K562 (cell line): ENCODE measurements at regions not wholly inside any gene's neighbourhood (a gene's known extent, or its start where the extent isn't known, plus 50 kb on each side); places are given as distances from the start of the nearest gene placed in this dataset.

Source experiments
- ATAC-seq: fragments of 200-7000 bp; cut with Tn5 transposase; 3 replicates; pipeline ENCODE4 v1.9.1; 2020; ENCODE audit warnings: moderate library complexity
- BruUV-seq: library from RNA; stranded (reverse); fragments of 400-500 nt; replicated peaks from 2 replicates; lab custom pipeline; 2021; lab: Mats Ljungman, UMichigan
- CTCF ChIA-PET: fragments of 300-600 bp; formaldehyde crosslinking; extraction: SDS; loops from one replicate; lab custom pipeline; 2021; ENCODE audit warnings: low intra/inter-chr PET ratio; lab: Yijun Ruan, JAX
- POLR2A ChIA-PET: fragments of 300-600, 350-650 bp; sonication (Branson Sonifier 250); formaldehyde crosslinking; extraction: SDS; loops from one replicate; lab custom pipeline; 2021; ENCODE audit warnings: antibody characterized with exemption, inconsistent platforms; lab: Yijun Ruan, JAX
- DNase-seq, 4 experiments: peaks; one replicate each; pipeline versions ENCODE4 v3.0.0 to v3.0.0-alpha.2; 2011 to 2018; ENCODE audit warnings: low spot score in 3 of 4, mixed read lengths in 3 of 4; ENCODE audit errors: extremely low read depth in 1 of 4
- FAIRE-seq: peaks from 2 replicates; lab custom pipeline; 2011; peaks lifted over from hg19 to GRCh38; lab: Jason Lieb, UNC
- H2AFZ ChIP-seq: 2 replicates; pipeline ENCODE4 v1.6.0; 2011; ENCODE audit warnings: low read depth, low read length, control low read depth, inconsistent platforms
- H3K27ac ChIP-seq: fragments of 200-600 bp; 3 replicates; pipeline ENCODE4 v1.8.0; 2011; ENCODE audit warnings: low read depth, mild to moderate bottlenecking, control low read depth, inconsistent platforms, low read length, moderate library complexity, mixed read lengths; ENCODE audit errors: extremely low read depth
- H3K27me3 ChIP-seq, 2 experiments: fragments of 300-600 bp in 1 of 2; 2 replicates in 1 of 2; 3 replicates in 1 of 2; pipeline versions ENCODE4 v1.6.0 to v1.8.0; 2011; ENCODE audit warnings: inconsistent platforms in 2 of 2, low read length in 2 of 2, mild to moderate bottlenecking in 1 of 2, mixed read lengths in 1 of 2, moderate library complexity in 1 of 2; ENCODE audit not compliant: control insufficient read depth in 2 of 2, insufficient read depth in 2 of 2
- H3K36me3 ChIP-seq: fragments of 300-600 bp; 3 replicates; pipeline ENCODE4 v1.8.0; 2011; ENCODE audit warnings: mild to moderate bottlenecking, low read length, inconsistent platforms; ENCODE audit not compliant: control insufficient read depth, insufficient read depth
- H3K4me1 ChIP-seq, 2 experiments: fragments of 200-600 bp in 1 of 2; replicated peaks in 1 of 2; 2 replicates in 1 of 2; 3 replicates in 1 of 2; pipeline versions ENCODE4 v1.5.1 to v1.8.0; 2011; ENCODE audit warnings: inconsistent platforms in 2 of 2, low read length in 2 of 2, mild to moderate bottlenecking in 1 of 2, mixed read lengths in 1 of 2, moderate library complexity in 1 of 2; ENCODE audit not compliant: control insufficient read depth in 2 of 2, insufficient read depth in 2 of 2
- H3K4me2 ChIP-seq: 2 replicates; pipeline ENCODE4 v1.6.1; 2011; ENCODE audit warnings: low read length, control low read depth, inconsistent platforms, mixed read lengths; ENCODE audit not compliant: insufficient read depth
- H3K4me3 ChIP-seq: fragments of 200-600 bp; sonication (generic), shearing (Covaris generic); 2 replicates; pipeline ENCODE4 v1.5.1; 2016; ENCODE audit warnings: control low read depth, inconsistent platforms
- H3K79me2 ChIP-seq: fragments of 200-600 bp; 3 replicates; pipeline ENCODE4 v1.8.0; 2011; ENCODE audit warnings: low read length, inconsistent platforms; ENCODE audit not compliant: control insufficient read depth, insufficient read depth
- H3K9ac ChIP-seq, 2 experiments: 2 replicates each; pipeline versions ENCODE4 v1.6.0 to v1.6.1; 2011; ENCODE audit warnings: low read depth in 2 of 2, low read length in 2 of 2, control low read depth in 1 of 2, inconsistent platforms in 1 of 2, mild to moderate bottlenecking in 1 of 2, mixed read lengths in 1 of 2; ENCODE audit not compliant: insufficient read depth in 1 of 2
- H3K9me1 ChIP-seq: one replicate; pipeline ENCODE4 v1.6.0; 2011; ENCODE audit warnings: inconsistent platforms, mild to moderate bottlenecking, low read length, moderate library complexity; ENCODE audit not compliant: control insufficient read depth, insufficient read depth
- H3K9me3 ChIP-seq: replicated peaks from 2 replicates; pipeline ENCODE4 v1.5.1; 2011; ENCODE audit warnings: low read depth, low read length, inconsistent platforms; ENCODE audit not compliant: control insufficient read depth, insufficient read depth
- H4K20me1 ChIP-seq: replicated peaks from 2 replicates; pipeline ENCODE4 v1.6.1; 2011; ENCODE audit warnings: low read length, inconsistent platforms, mixed read lengths; ENCODE audit not compliant: control insufficient read depth, insufficient read depth
- E4F1 ChIP-seq: fragments of 250-450 bp; sonication (Bioruptor Pico); IDR thresholded peaks from 2 replicates; pipeline ENCODE4 v1.5.0; 2021; ENCODE audit warnings: mild to moderate bottlenecking, borderline replicate concordance
- ELF2 ChIP-seq: fragments of 250-450 bp; sonication (Bioruptor Pico); IDR thresholded peaks from 2 replicates; pipeline ENCODE4 v1.5.0; 2021; ENCODE audit warnings: mild to moderate bottlenecking
- ETV6 ChIP-seq, 3 experiments: fragments of 150-350 bp in 1 of 3; sonication (generic) in 1 of 3; formaldehyde crosslinking in 1 of 3; IDR thresholded peaks; 2 replicates each; pipeline versions ENCODE4 v1.6.1 to v1.8.0; 2014 to 2022; ENCODE audit warnings: borderline replicate concordance in 2 of 3, low read depth in 2 of 3, antibody characterized with exemption in 1 of 3, low read length in 1 of 3, mild to moderate bottlenecking in 1 of 3, missing genetic modification reagents in 1 of 3
- EZH2 ChIP-seq: IDR thresholded peaks from 2 replicates; pipeline ENCODE4 v1.6.1; 2012; ENCODE audit warnings: low read depth, mild to moderate bottlenecking, inconsistent platforms, low read length, borderline replicate concordance
- FOSL1 ChIP-seq: fragments of 200-800 bp; sonication (Bioruptor generic); conservative IDR thresholded peaks from 2 replicates; pipeline ENCODE4 v1.6.1; 2016; ENCODE audit warnings: missing genetic modification characterization, missing compliant biosample characterization
- JUND ChIP-seq, 2 experiments: IDR thresholded peaks; 2 replicates in 1 of 2; 3 replicates in 1 of 2; pipeline ENCODE4 v1.6.1; 2011; ENCODE audit warnings: borderline replicate concordance in 2 of 2, low read depth in 2 of 2, low read length in 2 of 2, improper control_type of control experiment in 1 of 2, missing biosample characterization in 1 of 2, missing genetic modification characterization in 1 of 2, missing genetic modification reagents in 1 of 2
- KDM2B ChIP-seq: fragments of 250-450 bp; sonication (Bioruptor Pico); IDR thresholded peaks from 2 replicates; pipeline ENCODE4 v1.8.0; 2021; ENCODE audit warnings: mild to moderate bottlenecking, moderate library complexity
- NONO ChIP-seq, 2 experiments: fragments of 200-400 bp in 1 of 2; fragments of 450-650 bp in 1 of 2; formaldehyde crosslinking in 1 of 2; IDR thresholded peaks; 2 replicates each; pipeline ENCODE4 v1.6.1; 2017; ENCODE audit warnings: low read depth in 2 of 2, mild to moderate bottlenecking in 2 of 2, moderate library complexity in 2 of 2, low read length in 1 of 2
- SMARCA5 ChIP-seq: fragments of 450-650 bp; IDR thresholded peaks from 2 replicates; pipeline ENCODE4 v1.6.1; 2016
- XRCC5 ChIP-seq: fragments of 200-400 bp; formaldehyde crosslinking; IDR thresholded peaks from 2 replicates; pipeline ENCODE4 v1.6.1; 2017; ENCODE audit warnings: low read depth, mild to moderate bottlenecking, low read length
- WGBS: fragments of 100-300 bp; shearing (Covaris generic); methylation state at CpG from one replicate; pipeline ENCODE4 v1.1.6; 2016; ENCODE audit warnings: low coverage, mixed read lengths; ENCODE audit not compliant: insufficient coverage; ENCODE audit errors: missing lambda C conversion rate; 5-methylcytosine and 5-hydroxymethylcytosine counted together
- in situ Hi-C: fragments of 300-500 bp; cut with MboI; formaldehyde crosslinking; loops from 4 replicates; pipeline ENCODE4 v1.15.0; 2018; ENCODE audit warnings: inconsistent platforms, mixed read lengths
- intact Hi-C: fragments of 100-400 bp; cut with micrococcal nuclease; formaldehyde crosslinking; loops from 2 replicates; pipeline ENCODE4 v1.14.2; 2022

GRCh38 chr15:87710406-87710805 is 546.1 kb downstream of the NTRK3 start:
- WGBS = 47% methylated on average over 7 of the region's 7 CpGs
- Histone ChIP-seq H3K4me1 (no peaks in the 10 kb centered on the region), H3K27ac (no peak overlapping the region), H3K4me2 (no peak overlapping the region), H3K9me1 (peaks cover 3% of the 10 kb centered on the region), H3K36me3 (no peaks in the 10 kb centered on the region), H2AFZ (no peak overlapping the region; the same call in 1 of the 2 replicates), H4K20me1 (no peaks in the 10 kb centered on the region), H3K27me3 (no peaks in the 10 kb centered on the region), H3K79me2 (no peaks in the 10 kb centered on the region), H3K9ac (no peak overlapping the region), H3K9me3 (no peaks in the 10 kb centered on the region), H3K4me3 (no peak overlapping the region)
- intact Hi-C loops = no loop called here
- no peak for ATAC-seq
- TF ChIP-seq JUND (IDR thresholded peaks at IDR 0.05; ENCODE audit: borderline replicate concordance, low read depth, low read length) (no peak), JUND (tag; IDR thresholded peaks at IDR 0.05; ENCODE audit: borderline replicate concordance, low read depth, low read length) (no peak), KDM2B (no peak), ELF2 (no peak), NONO (IDR thresholded peaks at IDR 0.05; ENCODE audit: low read depth in 2 of 2, low read length in 1 of 2) (no peak), SMARCA5 (no peak), XRCC5 (no peak), EZH2 (no peak), E4F1 (CRISPR knock-in tag) (no peak), FOSL1 (tag) (no peak), ETV6 (IDR thresholded peaks at IDR 0.05; ENCODE audit: borderline replicate concordance in 1 of 2, low read depth in 2 of 2, low read length in 1 of 2) (no peak), ETV6 (CRISPR knock-in tag; IDR thresholded peaks at IDR 0.05; ENCODE audit: borderline replicate concordance) (no peak)
- DNase-seq = no peak
- FAIRE-seq = no peak
- no TSS peak for BruUV-seq
- POLR2A ChIA-PET = interaction anchor here (0.7 to 1.0 kb wide), 2 partner anchors 15 to 25 kb away, joined by 3 read pairs; no protein-coding TSS in a partner anchor
- in situ Hi-C loops = no loop called here
- CTCF ChIA-PET = no interaction called here
